ENCODE measurements at regions not wholly inside any gene's neighbourhood (a gene's known extent, or its start where the extent isn't known, plus 50 kb on each side); places are given as distances from the start of the nearest gene placed in this dataset.

- Histone ChIP-seq H4K20me1 (replicated peaks; ENCODE audit: control insufficient read depth, extremely low read depth, insufficient read depth, low read length) (no peaks in the 10 kb centered on the region), H3K27me3 (ENCODE audit: control insufficient read depth in 2 of 2, insufficient read depth in 2 of 2, low read length in 2 of 2) (no peaks in the 10 kb centered on the region), H3K9me1 (replicated peaks; ENCODE audit: control insufficient read depth, extremely low read depth, insufficient read depth, low read length) (no peaks in the 10 kb centered on the region), H2AFZ (ENCODE audit: low read depth, low read length) (no peak overlapping the region), H3K4me3 (replicated peaks in 1 of 3; ENCODE audit: insufficient read depth in 1 of 3, low read depth in 1 of 3, low read length in 3 of 3) (no peak overlapping the region), H3K4me2 (ENCODE audit: insufficient read depth, low read length) (no peak overlapping the region), H3K4me1 (ENCODE audit: control insufficient read depth, extremely low read depth, insufficient read depth, low read length) (no peaks in the 10 kb centered on the region), H3K9me3 (replicated peaks; ENCODE audit: control insufficient read depth, insufficient read depth, low read length) (no peaks in the 10 kb centered on the region), H3K9ac (replicated peaks; ENCODE audit: extremely low read depth, insufficient read depth, low read length) (no peak overlapping the region), H3K79me2 (ENCODE audit: control insufficient read depth, insufficient read depth, low read length) (no peaks in the 10 kb centered on the region), H3K36me3 (ENCODE audit: control insufficient read depth in 2 of 2, extremely low read depth in 1 of 2, insufficient read depth in 2 of 2, low read length in 2 of 2) (no peaks in the 10 kb centered on the region), H3K27ac (ENCODE audit: insufficient read depth, low read depth, low read length) (no peak overlapping the region)
- CTCF ChIA-PET: interaction anchor here (1.0 kb wide), 1 partner anchor 27 kb away, joined by 3 read pairs; no protein-coding TSS in a partner anchor
- FAIRE-seq (no peak), DNase-seq (ENCODE audit: low read depth, low spot score) (no peak)
- intact Hi-C loops (cut with micrococcal nuclease): no loop called here
- dilution Hi-C loops (cut with MboI; ENCODE audit: extremely low pct_ligation_motif_present, low sequenced_read_pairs): no loop called here
- no peak for TF ChIP-seq EZH2 (IDR thresholded peaks at IDR 0.05; ENCODE audit: borderline replicate concordance, low read depth, low read length, severe bottlenecking)
- TF ChIP-seq CTCF (IDR thresholded peaks at IDR 0.05; ENCODE audit: extremely low read depth in 1 of 2, insufficient read depth in 1 of 2, low read depth in 1 of 2, low read length in 2 of 2): no peak
- no peak for TF ChIP-seq POLR2AphosphoS5 (IDR thresholded peaks at IDR 0.05; ENCODE audit: insufficient read depth, low read depth, low read length)
- TF ChIP-seq MAX (IDR thresholded peaks at IDR 0.05; ENCODE audit: insufficient read depth, insufficient read length): no peak
- TF ChIP-seq FOS (IDR thresholded peaks at IDR 0.05; ENCODE audit: borderline replicate concordance, insufficient read depth, low read length): no peak
- TF ChIP-seq JUN (IDR thresholded peaks at IDR 0.05; ENCODE audit: borderline replicate concordance, insufficient read depth, insufficient read length, low read depth): no peak
- no peak for TF ChIP-seq POLR2A (IDR thresholded peaks at IDR 0.05; ENCODE audit: low read depth, low read length)
- no peak for TF ChIP-seq MYC (IDR thresholded peaks at IDR 0.05; ENCODE audit: low read depth, low read length)
- no peak for TF ChIP-seq GATA2 (IDR thresholded peaks at IDR 0.05; ENCODE audit: insufficient read depth, insufficient read length, low read depth, low read length)
- BruUV-seq (replicated peaks): no TSS peak
- POLR2A ChIA-PET: no interaction called here
Observed at GRCh38 chr18:25496544-25496943, 144.6 kb upstream of the ZNF521 start.
